GM23248 (cell line): ENCODE measurements at regions not wholly inside any gene's neighbourhood (a gene's known extent, or its start where the extent isn't known, plus 50 kb on each side); places are given as distances from the start of the nearest gene placed in this dataset.

Experiments
- DNase-seq: peaks from one replicate; pipeline ENCODE4 v3.0.0-alpha.2; 2015
- H2AFZ ChIP-seq: fragments of 200-600 bp; sonication (generic); 2 replicates; pipeline ENCODE4 v1.6.1; 2016; ENCODE audit warnings: antibody characterized with exemption
- H3F3A ChIP-seq: fragments of 200-600 bp; sonication (generic); 2 replicates; pipeline ENCODE4 v1.6.1; 2016; ENCODE audit warnings: mild to moderate bottlenecking, antibody characterized with exemption, mixed run types; ENCODE audit not compliant: insufficient read depth
- H3K27ac ChIP-seq: fragments of 200-600 bp; sonication (generic); 2 replicates; pipeline ENCODE4 v1.5.1; 2016; ENCODE audit warnings: mild to moderate bottlenecking
- H3K27me3 ChIP-seq: fragments of 200-600 bp; sonication (generic); replicated peaks from 2 replicates; pipeline ENCODE4 v1.6.1; 2016; ENCODE audit warnings: mild to moderate bottlenecking; ENCODE audit not compliant: insufficient read depth
- H3K36me3 ChIP-seq: fragments of 200-600 bp; sonication (generic); 2 replicates; pipeline ENCODE4 v1.6.1; 2016; ENCODE audit warnings: low read depth, mild to moderate bottlenecking
- H3K4me1 ChIP-seq: fragments of 200-600 bp; sonication (generic); 2 replicates; pipeline ENCODE4 v1.6.1; 2016; ENCODE audit warnings: mild to moderate bottlenecking; ENCODE audit not compliant: insufficient read depth
- H3K4me2 ChIP-seq: fragments of 200-600 bp; sonication (generic); one replicate; pipeline ENCODE4 v1.6.1; 2016; ENCODE audit warnings: mild to moderate bottlenecking; ENCODE audit not compliant: unreplicated experiment
- H3K4me3 ChIP-seq: fragments of 200-600 bp; sonication (generic); 2 replicates; pipeline ENCODE4 v1.5.1; 2016; ENCODE audit warnings: mild to moderate bottlenecking
- H3K79me2 ChIP-seq: fragments of 200-600 bp; sonication (generic); 2 replicates; pipeline ENCODE4 v1.6.1; 2016; ENCODE audit warnings: mild to moderate bottlenecking; ENCODE audit not compliant: insufficient read depth
- H3K9ac ChIP-seq: fragments of 200-600 bp; sonication (generic); 2 replicates; pipeline ENCODE4 v1.6.1; 2016; ENCODE audit warnings: mild to moderate bottlenecking
- H3K9me2 ChIP-seq: fragments of 200-600 bp; sonication (generic); 2 replicates; pipeline ENCODE4 v1.6.1; 2016; ENCODE audit warnings: mixed run types, mild to moderate bottlenecking, moderate library complexity; ENCODE audit not compliant: insufficient read depth
- H3K9me3 ChIP-seq: fragments of 200-600 bp; sonication (generic); one replicate; pipeline ENCODE4 v1.6.1; 2017; ENCODE audit warnings: low read depth
- H4K20me1 ChIP-seq: fragments of 200-600 bp; sonication (generic); 2 replicates; pipeline ENCODE4 v1.6.0; 2016; ENCODE audit not compliant: insufficient read depth
- EZH2 ChIP-seq: fragments of 200-600 bp; sonication (generic); IDR thresholded peaks from 2 replicates; pipeline ENCODE4 v1.6.1; 2018; ENCODE audit warnings: antibody characterized with exemption, mild to moderate bottlenecking; ENCODE audit not compliant: insufficient read depth, poor library complexity, severe bottlenecking
- EZH2phosphoT487 ChIP-seq: fragments of 200-600 bp; sonication (generic); IDR thresholded peaks from 2 replicates; pipeline ENCODE4 v1.6.1; 2018; ENCODE audit warnings: antibody characterized with exemption, moderate library complexity, mild to moderate bottlenecking, low read depth; ENCODE audit not compliant: insufficient read depth
- WGBS, 2 experiments: methylation state at CpG; one replicate each; pipeline ENCODE4 v1.1.6; 2015 to 2017; ENCODE audit warnings: low lambda C conversion rate in 2 of 2, low coverage in 1 of 2; ENCODE audit errors: missing lambda C conversion rate in 2 of 2; 5-methylcytosine and 5-hydroxymethylcytosine counted together
- in situ Hi-C: fragments of 300-500 bp; cut with MboI; formaldehyde crosslinking; loops from 2 replicates; pipeline ENCODE4 v1.15.0; 2020

DNA sequence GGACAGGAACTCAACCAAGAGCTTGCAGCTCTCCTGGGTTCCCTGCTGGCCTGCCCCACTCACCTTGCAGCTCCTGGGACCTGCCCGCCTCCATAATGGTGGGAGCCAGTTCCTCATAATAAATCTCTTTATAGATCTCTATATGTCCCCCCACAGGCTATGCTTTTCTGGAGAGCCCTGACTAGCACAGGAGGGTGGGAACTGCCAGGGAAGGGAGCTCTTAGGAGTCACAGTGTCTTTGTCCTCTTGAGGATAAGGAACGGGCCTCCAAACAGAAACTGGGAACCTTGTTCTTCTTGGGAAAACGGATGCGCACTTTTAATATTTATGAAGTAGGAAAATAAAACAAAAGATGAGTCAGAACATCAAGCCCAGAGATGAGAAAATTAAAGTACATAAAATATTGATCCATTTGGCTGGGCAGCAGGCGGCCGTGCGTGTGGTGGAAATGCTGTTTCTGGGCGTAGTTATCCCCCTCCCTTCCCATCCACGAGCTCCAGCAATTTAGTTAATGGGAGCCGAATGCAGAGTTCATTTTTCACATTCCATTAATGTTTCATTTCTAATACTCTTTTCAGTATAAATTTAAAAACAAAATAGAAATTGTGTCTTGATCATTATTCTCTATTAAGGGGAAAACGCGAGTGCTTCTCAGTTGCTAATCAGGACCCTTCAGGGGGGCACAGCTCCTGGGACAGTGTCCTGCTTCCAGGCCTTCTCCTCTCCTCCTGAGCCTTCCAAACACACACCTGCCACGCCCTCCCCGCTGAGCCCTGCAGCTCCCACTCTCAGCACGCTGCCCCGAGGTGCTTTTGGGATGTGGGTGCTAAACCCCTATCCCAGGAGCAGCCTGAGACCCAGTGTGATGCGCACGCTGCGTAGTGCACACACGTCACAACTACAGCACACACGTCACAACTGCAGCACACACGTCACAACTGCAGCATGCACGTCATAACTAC is 323.3 kb upstream of the AJAP1 start:
- H3K79me2 ChIP-seq, result no peaks in the 10 kb centered on the region
- H3K9me2 ChIP-seq, result no peaks in the 10 kb centered on the region
- H2AFZ ChIP-seq, result no peak overlapping the region
- no peak overlapping the region for H3K9ac ChIP-seq
- no peaks in the 10 kb centered on the region for H3K36me3 ChIP-seq
- WGBS, 2 experiments, result 26 to 40% methylated on average over 16 to 23 of the region's 23 CpGs
- H3K27ac ChIP-seq, result no peak overlapping the region
- in situ Hi-C loops, result no loop called here
- TF ChIP-seq EZH2phosphoT487 (no peak), EZH2 (no peak)
- H3K4me3 ChIP-seq, result no peak overlapping the region
- H3K4me1 ChIP-seq, result no peaks in the 10 kb centered on the region
- no peaks in the 10 kb centered on the region for H4K20me1 ChIP-seq
- no peaks in the 10 kb centered on the region for H3K9me3 ChIP-seq
- no peak overlapping the region for H3K4me2 ChIP-seq
- no peaks in the 10 kb centered on the region for H3K27me3 ChIP-seq
- DNase-seq, result no peak
- H3F3A ChIP-seq, result no peaks in the 10 kb centered on the region

DNA sequence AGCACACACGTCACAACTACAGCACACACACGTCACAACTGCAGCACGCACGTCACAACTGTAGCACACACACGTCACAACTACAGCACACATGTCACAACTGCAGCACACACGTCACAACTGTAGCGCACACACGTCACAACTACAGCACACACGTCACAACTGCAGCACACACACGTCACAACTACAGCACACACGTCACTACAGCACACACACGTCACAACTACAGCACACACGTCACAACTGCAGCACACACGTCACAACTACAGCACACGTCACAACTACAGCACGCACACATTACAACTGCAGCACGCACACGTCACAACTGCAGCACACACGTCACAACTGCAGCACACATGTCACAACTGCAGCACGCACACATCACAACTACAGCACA is 322.6 kb upstream of the AJAP1 start:
- no peaks in the 10 kb centered on the region for H3K9me3 ChIP-seq

DNA sequence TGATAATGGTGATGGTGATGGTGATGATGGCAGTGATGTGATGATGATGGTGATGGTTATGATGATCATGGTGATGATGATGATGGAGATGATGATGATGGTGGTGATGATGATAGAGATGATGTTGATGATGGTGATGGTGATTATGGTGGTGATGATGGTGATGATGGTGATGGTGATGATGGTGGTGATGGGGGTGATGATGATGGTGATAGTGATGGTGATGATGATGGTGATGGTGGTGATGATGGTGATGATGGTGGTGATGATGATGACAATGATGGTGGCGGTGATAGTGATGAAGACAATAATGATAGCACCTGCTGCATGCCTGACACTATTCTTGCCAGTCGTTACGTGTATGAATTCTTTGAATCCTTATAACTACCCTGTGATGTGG is 317.9 kb upstream of the AJAP1 start:
- 17 to 34% methylated on average over 3 of the region's 3 CpGs for WGBS, 2 experiments
- H3K4me1 ChIP-seq, result no peaks in the 10 kb centered on the region
- no peak overlapping the region for H3K4me3 ChIP-seq
- no peaks in the 10 kb centered on the region for H3F3A ChIP-seq
- DNase-seq, result no peak
- no peak overlapping the region for H3K4me2 ChIP-seq
- H3K9me3 ChIP-seq, result no peaks in the 10 kb centered on the region
- no peaks in the 10 kb centered on the region for H4K20me1 ChIP-seq
- no peak overlapping the region for H3K27ac ChIP-seq
- H3K36me3 ChIP-seq, result no peaks in the 10 kb centered on the region
- TF ChIP-seq EZH2phosphoT487, result no peak
- no peak for TF ChIP-seq EZH2
- H3K9me2 ChIP-seq, result no peaks in the 10 kb centered on the region
- no peaks in the 10 kb centered on the region for H3K27me3 ChIP-seq
- in situ Hi-C loops, result no loop called here
- no peak overlapping the region for H2AFZ ChIP-seq
- no peak overlapping the region for H3K9ac ChIP-seq
- no peaks in the 10 kb centered on the region for H3K79me2 ChIP-seq

More for the DNA sequence above, 322.6 kb upstream of the AJAP1 start:
- H3K9me2 ChIP-seq, result no peaks in the 10 kb centered on the region
- H3K4me2 ChIP-seq, result no peak overlapping the region
- no peak for TF ChIP-seq EZH2phosphoT487
- no peak for TF ChIP-seq EZH2
- no peak overlapping the region for H3K9ac ChIP-seq
- H3K27ac ChIP-seq, result no peak overlapping the region
- in situ Hi-C loops, result no loop called here
- no peaks in the 10 kb centered on the region for H3K79me2 ChIP-seq
- DNase-seq, result no peak
- no peaks in the 10 kb centered on the region for H4K20me1 ChIP-seq
- no peaks in the 10 kb centered on the region for H3K4me1 ChIP-seq
- H3F3A ChIP-seq, result no peaks in the 10 kb centered on the region
- 58 to 59% methylated on average over 12 to 20 of the region's 20 CpGs for WGBS, 2 experiments
- no peak overlapping the region for H3K4me3 ChIP-seq
- no peaks in the 10 kb centered on the region for H3K36me3 ChIP-seq
- H3K27me3 ChIP-seq, result no peaks in the 10 kb centered on the region
- no peak overlapping the region for H2AFZ ChIP-seq

DNA sequence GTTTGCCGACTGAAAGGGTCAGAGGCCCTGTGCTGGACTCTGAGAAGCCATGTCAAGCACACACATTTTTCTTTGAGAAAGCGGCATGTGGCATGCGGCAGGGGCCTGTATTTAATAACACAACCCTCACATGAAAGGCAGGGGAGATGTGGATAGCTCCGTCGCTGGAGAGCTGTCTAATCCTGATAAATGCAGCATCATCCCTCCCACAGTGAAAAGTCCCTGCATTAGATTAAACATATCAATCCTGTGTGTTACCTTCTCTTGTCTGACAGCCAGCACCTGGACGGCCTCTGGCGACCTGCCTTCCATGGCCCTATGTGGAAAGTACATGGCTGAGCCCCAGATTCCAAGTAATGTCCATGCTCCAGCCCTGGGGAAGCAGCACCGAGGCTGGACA is 313.0 kb upstream of the AJAP1 start:
- Histone ChIP-seq H3K27ac (no peak overlapping the region), H3K4me1 (no peaks in the 10 kb centered on the region), H3K36me3 (no peaks in the 10 kb centered on the region), H3K9me3 (no peaks in the 10 kb centered on the region), H3K27me3 (no peaks in the 10 kb centered on the region), H3K9me2 (no peaks in the 10 kb centered on the region), H3F3A (no peaks in the 10 kb centered on the region), H3K9ac (no peak overlapping the region), H3K4me3 (no peak overlapping the region), H3K79me2 (no peaks in the 10 kb centered on the region), H3K4me2 (no peak overlapping the region), H2AFZ (no peak overlapping the region), H4K20me1 (no peaks in the 10 kb centered on the region)
- no peak for DNase-seq
- WGBS, 2 experiments, result 20 to 21% methylated on average over 8 of the region's 8 CpGs
- in situ Hi-C loops, result no loop called here
- no peak for TF ChIP-seq EZH2
- TF ChIP-seq EZH2phosphoT487, result no peak
